Uterus (tissue), 2 donors: ENCODE measurements at regions not wholly inside any gene's neighbourhood (a gene's known extent, or its start where the extent isn't known, plus 50 kb on each side); places are given as distances from the start of the nearest gene placed in this dataset.

Source experiments
- CTCF ChIP-seq, 4 experiments: fragments of 200-600 bp in 2 of 4; fragments of 450-650 bp in 2 of 4; sonication (generic) in 2 of 4; IDR thresholded peaks; one replicate each; pipeline ENCODE4 v1.5.1; 2016 to 2019; ENCODE audit warnings: antibody characterized with exemption in 4 of 4, mild to moderate bottlenecking in 2 of 4, moderate library complexity in 1 of 4
- POLR2A ChIP-seq, 2 donors: fragments of 450-650 bp; IDR thresholded peaks; one replicate each; pipeline ENCODE4 v1.6.1; 2016; ENCODE audit warnings: antibody characterized with exemption in 2 of 2, mild to moderate bottlenecking in 1 of 2, moderate library complexity in 1 of 2

- TF ChIP-seq CTCF (IDR thresholded peaks at IDR 0.05) (no peak), POLR2A (IDR thresholded peaks at IDR 0.05) (no peak)
Measured at GRCh38 chr9:27645161-27645840, 72.0 kb upstream of the C9orf72 start.
